Nephron progenitor cell (in vitro differentiated cells): ENCODE measurements at regions not wholly inside any gene's neighbourhood (a gene's known extent, or its start where the extent isn't known, plus 50 kb on each side); places are given as distances from the start of the nearest gene placed in this dataset.
A peak's percentile ranks its signal among the peaks of the same experiment; 100 is the strongest.
"Not testable (repeated sequence)": the region's sequence is repeated elsewhere in the genome, so short reads cannot be mapped to it uniquely, and the experiment has no call there.

ENCODE experiments used
- DNase-seq: peaks from one replicate; pipeline ENCODE4 v3.0.0; 2021
- H3K27ac Mint-ChIP-seq: 2 replicates; pipeline ENCODE4 v1.8.0; 2021; ENCODE audit warnings: mild to moderate bottlenecking, moderate library complexity, mixed read lengths
- H3K27me3 Mint-ChIP-seq: 2 replicates; pipeline ENCODE4 v1.8.0; 2021; ENCODE audit warnings: mild to moderate bottlenecking, low read depth, mixed read lengths; ENCODE audit not compliant: poor library complexity
- H3K36me3 Mint-ChIP-seq: 2 replicates; pipeline ENCODE4 v1.8.0; 2021; ENCODE audit warnings: low read depth, mixed read lengths
- H3K4me1 Mint-ChIP-seq: 2 replicates; pipeline ENCODE4 v1.8.0; 2021; ENCODE audit warnings: mixed read lengths
- H3K4me3 Mint-ChIP-seq: 2 replicates; pipeline ENCODE4 v1.8.0; 2021; ENCODE audit warnings: mild to moderate bottlenecking, moderate library complexity, mixed read lengths
- H3K9me3 Mint-ChIP-seq: 2 replicates; pipeline ENCODE4 v1.8.0; 2021; ENCODE audit warnings: mild to moderate bottlenecking, moderate library complexity, mixed read lengths
- TF ChIP-seq, protein P1 (sequence below): fragments of 200-600 bp; sonication (generic); IDR thresholded peaks from 2 replicates; pipeline ENCODE4 v1.5.0; 2021; ENCODE audit warnings: antibody characterized with exemption

DNA sequence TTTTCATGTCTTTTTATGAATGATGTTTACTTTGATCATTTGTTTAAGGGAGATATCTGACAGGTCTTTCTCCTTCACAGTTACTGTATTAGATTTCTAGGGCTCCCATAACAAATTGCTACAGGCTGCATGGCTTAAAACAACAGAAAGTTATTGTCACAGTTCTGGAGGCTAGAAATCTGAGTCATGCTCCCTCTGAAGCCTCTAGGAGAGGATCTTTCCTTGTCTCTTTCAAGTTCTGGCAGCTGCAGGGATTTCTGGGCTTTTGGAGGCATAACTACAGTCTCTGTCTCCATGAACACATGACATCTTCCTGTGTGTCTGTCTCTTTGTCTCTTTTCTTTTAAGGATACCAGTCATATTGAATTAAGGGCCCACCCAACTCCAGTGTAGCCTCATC is 557.3 kb upstream of the SEMA6A start:
- Mint-ChIP-seq H3K36me3 (peaks cover 9% of the 10 kb centered on the region), H3K4me3 (no peak overlapping the region), H3K27me3 (no peaks in the 10 kb centered on the region), H3K27ac (peak overlapping the region; percentile 31), H3K9me3 (peaks cover 17% of the 10 kb centered on the region), H3K4me1 (peaks cover 47% of the 10 kb centered on the region)
- no peak for DNase-seq
- TF ChIP-seq, protein P1, sequence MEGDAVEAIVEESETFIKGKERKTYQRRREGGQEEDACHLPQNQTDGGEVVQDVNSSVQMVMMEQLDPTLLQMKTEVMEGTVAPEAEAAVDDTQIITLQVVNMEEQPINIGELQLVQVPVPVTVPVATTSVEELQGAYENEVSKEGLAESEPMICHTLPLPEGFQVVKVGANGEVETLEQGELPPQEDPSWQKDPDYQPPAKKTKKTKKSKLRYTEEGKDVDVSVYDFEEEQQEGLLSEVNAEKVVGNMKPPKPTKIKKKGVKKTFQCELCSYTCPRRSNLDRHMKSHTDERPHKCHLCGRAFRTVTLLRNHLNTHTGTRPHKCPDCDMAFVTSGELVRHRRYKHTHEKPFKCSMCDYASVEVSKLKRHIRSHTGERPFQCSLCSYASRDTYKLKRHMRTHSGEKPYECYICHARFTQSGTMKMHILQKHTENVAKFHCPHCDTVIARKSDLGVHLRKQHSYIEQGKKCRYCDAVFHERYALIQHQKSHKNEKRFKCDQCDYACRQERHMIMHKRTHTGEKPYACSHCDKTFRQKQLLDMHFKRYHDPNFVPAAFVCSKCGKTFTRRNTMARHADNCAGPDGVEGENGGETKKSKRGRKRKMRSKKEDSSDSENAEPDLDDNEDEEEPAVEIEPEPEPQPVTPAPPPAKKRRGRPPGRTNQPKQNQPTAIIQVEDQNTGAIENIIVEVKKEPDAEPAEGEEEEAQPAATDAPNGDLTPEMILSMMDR = no peak

DNA sequence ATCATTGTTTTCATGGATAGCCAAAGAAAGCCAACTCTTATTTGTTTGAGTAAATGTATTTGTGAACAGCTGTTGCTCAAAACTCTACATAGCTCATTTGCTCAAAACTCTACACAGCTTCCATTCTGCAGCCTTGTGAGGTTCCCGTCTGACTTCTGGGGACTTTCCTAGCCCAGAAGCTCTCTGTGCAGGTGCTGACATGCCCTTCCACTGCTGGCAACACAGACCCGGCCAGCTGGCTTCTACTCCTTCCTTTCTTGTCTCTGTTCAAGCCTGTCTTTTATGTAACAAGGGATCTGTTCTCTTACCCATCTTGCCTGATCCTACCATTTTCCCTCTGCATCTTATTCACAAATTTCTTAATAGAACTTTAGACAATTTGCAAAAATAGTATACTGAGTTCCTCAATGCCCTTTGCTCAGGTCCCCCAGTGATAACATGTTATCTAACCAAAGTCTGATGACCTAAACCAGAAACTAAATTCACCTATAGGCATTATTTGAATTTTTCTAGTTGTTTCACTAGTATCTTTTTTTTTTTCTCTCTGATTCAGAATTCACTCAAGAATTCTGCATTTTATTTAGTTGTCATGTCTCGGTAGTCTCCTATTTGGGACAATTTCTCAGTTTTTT is 556.5 kb upstream of the SEMA6A start:
- peaks cover 10% of the 10 kb centered on the region for H3K36me3 Mint-ChIP-seq
- H3K4me3 Mint-ChIP-seq = no peak overlapping the region
- H3K27me3 Mint-ChIP-seq = no peaks in the 10 kb centered on the region
- peaks cover 42% of the 10 kb centered on the region for H3K4me1 Mint-ChIP-seq
- TF ChIP-seq, protein P1 = no peak
- peak overlapping the region; percentile 70 for H3K27ac Mint-ChIP-seq
- H3K9me3 Mint-ChIP-seq = peaks cover 22% of the 10 kb centered on the region
- no peak for DNase-seq

DNA sequence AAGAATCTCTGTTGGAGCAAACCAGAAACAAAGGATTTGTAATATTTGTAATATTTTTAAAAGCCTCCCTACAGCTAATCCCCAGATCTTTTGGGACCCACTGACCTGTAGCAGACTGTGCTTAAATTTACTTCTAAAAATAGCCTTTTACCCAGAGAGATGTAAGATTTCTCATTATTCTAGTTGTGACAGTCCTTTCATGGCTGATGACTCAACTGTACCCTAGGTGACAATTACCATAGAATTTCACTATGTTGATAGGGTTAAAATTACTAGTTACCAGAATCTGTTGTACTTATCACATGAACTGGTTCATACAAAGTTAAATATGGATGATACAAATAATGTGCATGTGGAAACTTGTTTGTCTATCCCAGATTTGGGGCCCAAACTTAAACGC is 543.9 kb upstream of the SEMA6A start:
- TF ChIP-seq, protein P1 = no peak
- Mint-ChIP-seq H3K4me3 (no peak overlapping the region), H3K36me3 (peaks cover 26% of the 10 kb centered on the region), H3K9me3 (peaks cover 52% of the 10 kb centered on the region), H3K27me3 (no peaks in the 10 kb centered on the region), H3K27ac (no peak overlapping the region), H3K4me1 (peaks cover 15% of the 10 kb centered on the region)
- no peak for DNase-seq

DNA sequence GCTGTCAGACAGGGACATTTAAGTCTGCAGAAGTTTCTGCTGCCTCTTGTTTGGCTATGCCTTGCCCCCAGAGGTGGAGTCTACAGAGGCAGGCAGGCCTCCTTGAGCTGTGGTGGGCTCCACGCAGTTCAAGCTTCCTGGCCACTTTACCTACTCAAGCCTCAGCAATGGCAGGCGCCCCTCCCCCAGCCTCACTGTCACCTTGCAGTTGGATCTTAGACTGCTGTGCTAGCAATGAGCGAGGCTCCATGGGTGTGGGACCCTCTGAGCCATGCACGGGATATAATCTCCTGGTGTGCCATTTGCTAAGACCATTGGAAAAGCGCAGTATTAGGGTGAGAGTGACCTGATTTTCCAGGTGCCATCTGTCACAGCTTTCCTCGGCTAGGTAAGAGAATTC is 542.7 kb upstream of the SEMA6A start:
- Mint-ChIP-seq H3K4me1 (peaks cover 15% of the 10 kb centered on the region), H3K9me3 (peaks cover 60% of the 10 kb centered on the region), H3K36me3 (peaks cover 29% of the 10 kb centered on the region)
- not testable (repeated sequence) for H3K27me3 Mint-ChIP-seq, DNase-seq, H3K27ac Mint-ChIP-seq, H3K4me3 Mint-ChIP-seq

DNA sequence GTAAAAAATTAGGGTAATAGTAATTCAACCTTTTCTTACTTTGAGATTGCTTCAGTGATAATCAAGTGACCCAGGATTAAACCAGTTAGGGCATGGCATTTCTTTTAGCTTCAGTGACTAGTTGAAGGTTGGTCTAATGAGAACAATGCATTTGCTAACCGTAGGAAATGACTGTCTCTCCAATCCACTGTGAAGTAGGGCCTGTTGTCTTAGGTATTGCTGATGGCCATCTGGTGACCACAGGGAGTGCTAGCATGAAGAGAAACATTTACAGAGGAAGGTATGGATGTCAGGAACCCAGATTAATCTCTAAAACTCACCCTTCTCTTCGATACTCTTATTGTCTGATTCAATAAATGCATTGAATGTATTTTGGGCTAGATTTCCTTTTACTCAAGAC is 535.9 kb upstream of the SEMA6A start:
- H3K27me3 Mint-ChIP-seq = no peaks in the 10 kb centered on the region
- no peak overlapping the region for H3K4me3 Mint-ChIP-seq
- peaks cover 43% of the 10 kb centered on the region for H3K9me3 Mint-ChIP-seq
- DNase-seq = no peak
- H3K27ac Mint-ChIP-seq = no peak overlapping the region
- peaks cover 16% of the 10 kb centered on the region for H3K36me3 Mint-ChIP-seq
- TF ChIP-seq, protein P1 = no peak
- H3K4me1 Mint-ChIP-seq = peaks cover 14% of the 10 kb centered on the region

DNA sequence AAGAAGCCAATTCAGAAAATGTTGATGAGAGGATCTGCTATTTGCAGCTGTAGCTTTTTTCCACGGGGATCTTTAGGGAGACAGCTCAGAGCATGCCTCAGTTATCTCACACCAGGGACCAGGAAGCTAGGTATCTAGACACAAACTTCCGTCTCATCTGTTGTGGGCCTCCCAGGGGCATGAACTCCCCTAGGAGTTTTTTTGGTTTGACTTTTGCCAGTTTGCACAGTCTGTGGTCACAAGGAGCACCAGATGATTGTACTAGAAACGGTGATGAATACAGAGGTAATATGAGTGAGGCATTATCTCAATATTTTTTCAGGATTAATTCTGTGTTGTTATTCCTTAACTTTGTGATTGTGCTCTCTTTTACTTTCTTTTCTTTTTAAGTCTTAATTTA is 533.2 kb upstream of the SEMA6A start:
- Mint-ChIP-seq H3K4me1 (peaks cover 21% of the 10 kb centered on the region), H3K27me3 (no peaks in the 10 kb centered on the region), H3K27ac (no peak overlapping the region), H3K4me3 (no peak overlapping the region), H3K36me3 (peaks cover 8% of the 10 kb centered on the region), H3K9me3 (peaks cover 24% of the 10 kb centered on the region)
- TF ChIP-seq, protein P1 = no peak
- no peak for DNase-seq
